ENCODE measurements at regions not wholly inside any gene's neighbourhood (a gene's known extent, or its start where the extent isn't known, plus 50 kb on each side); places are given as distances from the start of the nearest gene placed in this dataset.
"Not testable (repeated sequence)": the region's sequence is repeated elsewhere in the genome, so short reads cannot be mapped to it uniquely, and the experiment has no call there.

DNA sequence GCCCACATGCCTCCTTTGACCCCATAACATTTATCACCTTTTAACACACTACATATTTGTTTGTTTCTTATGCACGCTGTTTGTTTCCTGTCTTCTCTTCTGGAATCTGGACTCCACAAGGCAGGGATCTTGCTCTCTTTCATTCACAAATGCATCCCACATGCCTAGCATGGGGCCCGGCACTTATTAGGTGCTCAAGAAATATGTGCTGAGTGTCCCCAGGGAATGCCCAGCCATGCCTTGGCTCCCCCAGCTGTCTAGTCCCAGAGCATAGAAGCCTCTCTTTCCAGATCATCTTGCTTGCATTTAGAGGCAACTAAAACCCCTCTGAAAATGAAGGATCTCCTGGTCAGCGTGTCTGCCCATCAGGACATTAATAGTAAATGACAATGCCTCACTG, 283.7 kb downstream of the CBLN1 start:
- no peak for DNase-seq (ENCODE audit: low spot score)

DNA sequence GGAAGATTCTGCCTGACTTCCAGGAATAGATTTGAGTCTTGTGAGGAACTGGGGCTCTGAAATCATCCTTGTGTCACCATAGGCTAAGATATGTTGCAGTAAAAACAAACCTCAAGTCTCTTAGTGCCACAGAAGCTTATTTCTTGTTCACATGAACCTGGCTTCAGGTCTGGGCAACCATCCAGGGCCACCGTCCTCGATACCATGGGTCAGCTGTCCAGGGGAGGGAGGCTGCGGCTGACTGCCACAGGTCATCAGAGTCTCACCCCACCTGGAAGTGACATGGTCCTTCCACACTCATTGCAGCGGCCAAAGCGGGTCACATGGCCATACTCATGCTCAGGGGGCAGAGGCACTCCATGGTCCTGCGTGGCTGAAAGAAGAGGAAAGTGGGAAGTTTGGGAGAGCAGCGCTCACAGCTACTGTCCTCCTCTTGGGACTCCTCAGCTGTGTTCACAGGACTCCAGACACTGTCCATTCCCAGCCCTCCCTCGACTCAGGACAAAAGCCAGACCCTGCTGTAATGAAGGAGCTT, 284.5 kb downstream of the CBLN1 start:
- no peak for DNase-seq (ENCODE audit: low spot score)

DNA sequence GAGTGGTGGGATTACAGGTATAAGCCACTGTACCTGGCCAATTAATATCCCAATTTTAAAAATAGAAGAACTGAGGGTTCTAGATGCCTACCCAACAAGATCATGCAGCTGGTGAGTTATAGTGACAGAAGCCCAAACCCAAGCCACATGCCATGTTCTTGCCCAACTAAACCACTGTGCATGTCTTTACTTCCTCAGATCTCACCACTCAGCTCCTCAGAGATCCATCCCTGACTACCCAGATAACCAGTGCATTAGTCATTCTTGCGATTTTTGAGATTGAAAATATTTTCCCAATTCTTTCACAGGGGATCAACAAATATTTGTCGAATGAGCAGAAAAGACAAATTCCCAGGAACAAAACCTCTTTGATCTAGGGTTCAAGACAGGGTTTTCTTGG, 303.1 kb downstream of the CBLN1 start:
- DNase-seq (ENCODE audit: low spot score) = no peak

DNA sequence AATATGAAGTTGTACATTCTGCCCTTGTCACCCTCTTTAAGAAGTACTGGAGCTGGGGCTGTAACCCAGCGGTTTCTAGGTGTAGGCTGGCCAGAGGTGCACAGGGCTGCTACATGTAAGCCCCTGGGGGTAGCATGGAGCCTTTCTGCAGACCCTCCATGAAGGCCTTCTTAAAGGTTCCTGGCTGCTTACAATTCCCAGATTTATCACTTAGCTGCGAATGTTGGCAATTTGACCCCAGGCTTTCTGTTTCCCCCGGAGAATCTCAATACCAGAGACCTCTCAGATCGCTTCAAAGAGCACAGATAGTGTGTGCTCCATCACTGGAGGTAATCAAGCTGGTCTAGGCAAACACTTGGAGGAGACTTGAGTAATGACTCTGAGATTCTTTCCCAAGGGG, 309.4 kb downstream of the CBLN1 start:
- no peak for DNase-seq (ENCODE audit: low spot score)

DNA sequence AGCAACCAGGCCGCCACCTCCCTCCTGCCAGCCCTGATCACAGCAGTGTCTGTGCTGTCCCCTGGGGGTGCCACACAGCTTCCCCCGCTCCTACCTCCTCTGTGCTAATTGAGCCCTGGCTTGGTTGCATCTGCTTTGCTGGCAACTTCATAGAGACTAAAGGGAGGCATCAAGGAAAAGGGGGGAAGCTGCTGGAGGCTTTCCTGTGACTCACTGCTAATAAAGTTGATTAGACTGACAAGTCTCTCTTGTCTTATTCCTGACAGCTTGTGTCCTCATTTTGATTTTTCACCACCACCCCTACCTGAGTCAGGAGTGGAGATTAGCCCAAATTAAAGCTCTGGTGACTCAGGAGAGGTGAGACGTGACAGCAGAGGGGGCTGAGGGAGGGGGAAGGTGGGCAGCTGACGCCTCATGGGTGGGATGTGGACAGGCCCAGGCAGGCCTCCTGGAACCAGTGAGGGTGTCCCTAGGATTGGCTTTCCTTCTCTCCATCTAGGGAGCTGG, 310.0 kb downstream of the CBLN1 start:
- no peak for DNase-seq (ENCODE audit: low spot score)

DNA sequence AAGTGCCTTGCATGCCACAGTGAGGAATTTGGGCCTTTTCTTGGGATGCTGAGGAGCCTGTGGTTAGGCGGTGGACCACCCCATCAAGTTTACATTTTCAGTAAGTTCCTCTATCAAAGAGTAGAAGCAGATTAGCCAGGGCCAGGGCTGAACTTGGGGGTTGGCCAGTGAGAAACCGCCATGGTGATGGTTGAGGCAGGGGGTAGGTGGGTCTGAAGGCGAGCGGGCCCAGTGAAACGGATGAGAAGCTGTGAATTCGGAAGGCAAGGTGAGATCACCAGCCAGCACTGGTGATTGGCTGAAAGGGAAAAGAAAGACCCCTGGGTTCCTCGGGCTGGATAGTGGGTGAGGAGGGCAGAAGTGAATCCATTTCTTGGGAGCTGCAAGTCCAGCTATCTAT, 311.4 kb downstream of the CBLN1 start:
- no peak for DNase-seq (ENCODE audit: low spot score)

DNA sequence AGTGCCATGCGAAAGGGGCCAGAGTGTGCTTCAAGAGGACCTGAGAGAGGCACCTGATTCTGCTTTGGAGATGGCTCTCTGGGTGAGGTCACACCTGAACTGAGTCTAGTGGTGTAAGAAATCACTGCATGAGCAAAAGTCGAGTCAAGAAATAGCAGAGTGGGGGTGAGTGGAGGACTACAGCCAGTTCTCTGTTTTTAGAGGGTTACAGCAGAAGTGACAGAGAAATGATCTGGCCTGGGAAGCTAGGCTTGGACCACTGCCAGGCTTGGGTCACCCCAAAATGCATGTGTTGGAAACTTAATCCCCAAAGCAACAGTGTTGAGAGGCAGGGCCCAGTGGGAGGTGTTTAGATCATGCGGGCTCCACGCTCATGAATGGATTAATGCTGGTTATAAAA, 312.0 kb downstream of the CBLN1 start:
- DNase-seq (ENCODE audit: low spot score) = no peak

DNA sequence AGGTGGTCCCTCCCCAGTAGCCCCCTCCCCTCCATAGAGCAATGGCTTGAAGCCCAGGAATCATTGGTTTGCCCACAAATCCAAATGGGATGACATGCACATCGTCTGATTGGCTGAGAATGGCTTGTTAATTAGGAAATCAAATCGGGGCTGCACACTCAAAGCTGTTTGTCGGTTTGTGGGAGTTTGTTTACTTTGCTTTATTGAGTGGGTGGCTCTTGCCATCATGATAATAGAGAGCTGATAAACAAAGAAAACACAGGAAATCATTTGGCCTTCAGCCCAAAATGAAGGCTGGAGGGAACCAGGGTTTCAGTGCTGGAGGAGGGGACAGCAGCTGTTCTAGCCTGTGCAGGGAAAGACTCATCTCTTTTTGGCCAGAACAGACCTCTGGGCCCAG, 316.3 kb downstream of the CBLN1 start:
- no peak for DNase-seq (ENCODE audit: low spot score)

DNA sequence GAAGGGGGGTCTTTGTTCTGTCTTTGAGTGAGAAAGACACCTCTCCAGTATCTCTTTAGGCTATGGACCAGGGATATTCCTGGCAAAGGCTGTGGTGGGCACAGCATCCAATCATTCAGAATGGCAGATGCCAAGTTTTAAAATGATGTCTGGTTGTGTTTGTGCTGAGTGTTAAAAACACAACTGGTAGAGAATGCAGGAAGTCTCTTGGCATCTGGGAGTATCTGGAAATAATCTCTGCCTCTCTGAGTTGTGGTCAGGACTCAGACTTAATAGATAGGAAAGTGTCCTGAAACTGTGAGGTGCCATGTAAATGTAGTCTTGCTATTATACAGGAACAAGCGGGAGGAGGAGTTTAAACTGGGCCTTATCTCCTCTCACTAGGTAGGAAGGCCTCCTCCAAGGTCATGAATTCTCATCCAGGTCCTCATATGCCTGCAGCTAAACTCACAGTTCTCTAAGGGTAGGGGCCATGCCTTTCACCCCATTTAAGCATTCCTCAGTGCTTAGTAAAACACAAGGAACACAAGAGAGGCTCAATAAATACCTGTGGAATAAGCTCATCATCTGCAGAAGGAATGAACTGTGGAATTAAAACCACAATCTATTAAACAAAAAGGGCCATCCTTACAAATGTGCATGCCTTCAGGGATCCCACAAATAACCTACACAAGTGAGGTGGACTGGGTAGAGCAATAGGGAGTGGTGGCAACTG, 317.6 kb downstream of the CBLN1 start:
- DNase-seq (ENCODE audit: low spot score) = no peak

DNA sequence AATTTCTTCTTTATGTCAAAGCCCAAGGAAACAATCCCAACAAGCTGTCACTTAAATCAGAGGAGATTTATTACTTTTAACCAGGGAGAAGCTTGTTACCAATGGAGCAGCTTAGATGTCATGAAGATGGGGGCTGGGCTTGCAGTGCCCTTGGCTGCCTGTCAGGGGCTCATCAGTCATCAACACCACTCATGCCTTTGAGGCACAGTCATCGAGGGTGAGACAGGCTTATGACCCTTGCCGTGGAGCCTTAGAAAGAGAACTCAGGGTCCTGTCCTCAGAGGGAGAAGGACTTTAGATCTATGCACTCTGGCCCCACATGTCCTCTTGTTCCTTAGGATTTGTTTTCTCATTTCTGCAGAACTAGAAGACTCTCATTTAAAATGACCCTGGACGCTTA, 318.3 kb downstream of the CBLN1 start:
- DNase-seq (ENCODE audit: low spot score) = no peak

DNA sequence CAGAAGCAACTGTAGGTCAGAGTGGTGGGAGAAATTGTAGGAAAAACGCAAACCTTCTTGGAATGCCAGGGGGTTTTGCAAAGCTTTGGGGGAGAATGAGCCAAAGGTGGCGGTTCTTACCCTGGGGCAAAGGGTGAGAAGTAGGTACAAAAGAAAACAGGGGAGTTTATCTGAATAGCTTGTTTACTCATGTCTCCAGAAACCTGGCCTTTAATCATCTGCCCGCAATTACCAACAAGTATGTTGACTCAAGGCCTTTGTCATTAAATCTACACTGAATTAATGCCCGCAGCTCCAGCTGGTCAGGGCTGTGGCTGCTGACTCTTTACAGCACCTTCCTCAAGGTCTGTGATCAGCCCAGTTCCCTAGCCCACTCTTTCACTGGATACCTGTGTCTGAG, 320.1 kb downstream of the CBLN1 start:
- no peak for DNase-seq (ENCODE audit: low spot score)

DNA sequence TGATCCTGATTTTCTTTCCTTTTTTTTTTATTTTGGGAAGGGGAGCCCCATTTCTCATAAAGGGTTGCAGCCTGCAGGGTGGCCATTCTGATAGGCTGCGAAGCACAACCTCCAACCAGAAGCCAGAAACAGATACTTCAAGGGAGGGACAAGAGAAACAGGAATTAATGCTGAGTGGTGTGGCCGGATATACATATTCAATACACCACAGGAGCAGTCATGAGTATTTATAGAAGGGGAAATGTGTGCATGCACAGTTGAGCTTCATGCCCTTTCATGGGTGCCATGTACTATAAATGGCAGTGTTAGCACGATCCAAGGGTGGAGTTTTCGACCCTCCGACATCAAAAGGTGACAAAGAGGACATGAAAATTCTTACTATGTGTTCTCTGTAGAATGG, 320.8 kb downstream of the CBLN1 start:
- no peak for DNase-seq (ENCODE audit: low spot score)

DNA sequence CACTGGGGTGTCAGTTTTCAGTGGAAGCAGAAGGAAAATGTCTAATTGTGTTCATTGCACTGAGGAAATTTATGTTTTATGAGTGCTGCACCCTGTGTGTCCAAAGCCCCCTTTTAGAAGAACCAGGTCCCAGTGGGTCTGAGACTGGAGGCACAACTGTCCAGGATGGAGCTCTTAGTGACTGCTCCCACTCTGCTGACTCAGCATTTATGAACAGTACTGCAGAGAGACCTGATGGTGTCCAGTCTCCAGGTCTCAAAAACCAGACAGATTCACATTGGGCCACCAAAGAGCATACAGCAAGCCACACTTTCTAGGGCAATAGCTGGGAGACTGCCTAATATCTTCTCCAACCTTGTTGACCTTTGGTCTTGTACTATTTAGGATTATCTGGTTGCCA, 321.9 kb downstream of the CBLN1 start:
- no peak for DNase-seq (ENCODE audit: low spot score)

DNA sequence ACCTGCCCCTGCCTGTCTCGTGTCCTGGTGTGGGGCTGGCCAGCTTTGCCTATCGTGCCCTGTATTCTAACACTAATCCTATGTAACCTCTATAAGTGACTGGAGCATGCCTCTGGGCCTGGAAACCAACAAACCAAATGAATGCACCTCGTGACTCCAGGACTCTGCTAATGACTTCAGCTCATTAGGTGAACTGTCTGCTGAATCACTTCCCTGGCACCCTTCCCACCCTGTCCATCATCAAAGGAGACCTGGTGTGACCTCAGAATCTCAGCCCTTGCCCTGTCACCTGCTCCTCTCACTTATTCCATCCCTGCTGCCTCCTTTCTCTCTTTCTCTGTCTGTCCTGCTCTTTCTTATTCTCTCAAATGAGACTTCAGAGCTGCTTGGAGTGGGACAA, 322.4 kb downstream of the CBLN1 start:
- no peak for DNase-seq (ENCODE audit: low spot score)

DNA sequence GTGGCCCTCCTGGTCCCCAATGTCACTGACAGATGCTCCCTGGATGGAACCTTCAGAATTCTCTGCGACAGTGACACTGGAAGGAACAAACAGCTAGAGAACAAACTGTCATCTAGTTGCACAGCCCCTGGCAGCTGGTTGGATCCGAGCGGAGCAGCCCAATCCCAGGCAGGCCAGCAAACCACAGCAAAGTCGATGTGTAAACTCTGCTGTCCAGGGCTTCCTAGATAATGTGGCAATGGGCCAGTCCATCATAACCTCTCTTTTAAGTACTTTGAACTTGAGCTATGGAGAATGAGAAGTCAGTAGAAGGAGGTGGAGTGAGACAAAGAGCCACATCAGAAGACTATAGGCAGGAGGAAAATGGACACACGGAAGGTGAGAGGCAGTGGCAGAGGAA, 323.0 kb downstream of the CBLN1 start:
- no peak for DNase-seq (ENCODE audit: low spot score)

DNA sequence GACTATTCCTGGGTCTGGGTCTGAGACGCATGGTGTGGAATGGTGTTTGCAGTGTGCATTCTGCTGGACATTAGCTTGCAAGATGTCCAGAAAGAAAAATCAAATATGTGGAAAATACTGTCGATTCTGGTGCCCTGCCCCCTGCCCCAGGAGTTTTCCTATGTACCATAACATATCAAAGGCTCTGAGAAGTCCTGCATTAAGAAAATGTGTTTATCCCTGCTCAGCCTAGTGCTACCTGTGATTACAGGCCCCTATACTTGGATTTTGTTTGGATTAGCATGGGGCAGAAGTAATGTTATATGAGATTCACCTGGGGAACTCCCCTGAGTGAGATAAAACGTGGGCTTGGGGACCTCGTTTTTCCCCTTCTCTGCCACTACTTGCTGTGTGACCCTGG, 325.0 kb downstream of the CBLN1 start:
- no peak for DNase-seq (ENCODE audit: low spot score)

DNA sequence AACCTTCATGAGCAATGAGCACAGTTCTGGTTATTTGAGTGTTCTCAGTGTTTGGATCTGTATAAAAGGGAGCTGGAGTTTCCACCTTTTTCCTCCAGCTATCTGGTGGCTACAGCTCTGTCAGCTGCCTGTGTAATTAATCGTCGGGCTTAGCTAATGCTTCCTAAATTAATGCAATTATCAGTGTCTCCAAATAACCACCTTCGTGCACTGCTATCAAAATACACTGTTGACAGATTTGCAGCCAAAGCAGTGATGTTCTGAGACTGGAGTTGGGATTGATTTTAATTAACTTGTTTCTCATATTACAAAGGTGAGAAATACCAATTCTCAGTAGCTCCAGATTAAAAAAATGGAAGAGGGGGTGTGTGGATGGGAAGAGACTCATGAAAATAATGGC, 325.8 kb downstream of the CBLN1 start:
- no peak for DNase-seq (ENCODE audit: low spot score)

DNA sequence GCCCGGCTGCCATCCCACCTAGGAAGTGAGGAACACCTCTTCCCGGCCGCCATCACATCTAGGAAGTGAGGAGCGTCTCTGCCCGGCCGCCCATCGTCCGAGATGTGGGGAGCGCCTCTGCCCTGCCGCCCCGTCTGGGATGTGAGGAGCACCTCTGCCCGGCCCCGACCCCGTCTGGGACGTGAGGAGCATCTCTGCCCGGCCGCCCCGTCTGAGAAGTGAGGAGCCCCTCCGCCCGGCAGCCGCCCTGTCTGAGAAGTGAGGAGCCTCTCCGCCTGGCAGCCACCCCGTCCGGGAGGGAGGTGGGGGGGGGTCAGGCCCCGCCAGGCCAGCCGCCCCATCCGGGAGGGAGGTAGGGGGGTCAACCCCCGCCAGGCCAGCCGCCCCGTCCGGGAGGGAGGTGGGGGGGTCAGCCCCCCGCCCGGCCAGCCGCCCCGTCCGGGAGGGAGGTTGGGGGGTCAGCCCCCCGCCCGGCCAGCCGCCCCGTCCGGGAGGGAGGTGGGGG, 330.0 kb downstream of the CBLN1 start:
- DNase-seq (ENCODE audit: low spot score) = not testable (repeated sequence)

DNA sequence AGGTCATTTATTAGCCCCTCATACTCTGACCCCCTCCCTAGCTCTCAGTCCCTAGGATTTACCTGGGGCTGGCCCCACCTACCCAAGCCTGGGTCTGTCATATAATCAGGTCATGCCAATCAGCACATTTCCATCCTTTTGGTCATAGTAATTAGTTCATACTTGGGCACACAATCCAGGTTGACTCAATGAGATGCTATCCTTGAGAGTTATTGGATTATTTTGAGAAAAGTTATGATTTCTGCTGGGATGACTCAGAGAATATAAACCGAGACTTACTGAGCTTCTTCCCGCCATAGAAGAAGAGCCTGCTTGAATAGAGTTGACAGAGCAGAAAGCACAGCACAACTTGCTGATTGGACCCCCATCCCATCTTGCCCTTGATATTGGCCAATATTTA, 331.5 kb downstream of the CBLN1 start:
- DNase-seq (ENCODE audit: low spot score) = no peak

DNA sequence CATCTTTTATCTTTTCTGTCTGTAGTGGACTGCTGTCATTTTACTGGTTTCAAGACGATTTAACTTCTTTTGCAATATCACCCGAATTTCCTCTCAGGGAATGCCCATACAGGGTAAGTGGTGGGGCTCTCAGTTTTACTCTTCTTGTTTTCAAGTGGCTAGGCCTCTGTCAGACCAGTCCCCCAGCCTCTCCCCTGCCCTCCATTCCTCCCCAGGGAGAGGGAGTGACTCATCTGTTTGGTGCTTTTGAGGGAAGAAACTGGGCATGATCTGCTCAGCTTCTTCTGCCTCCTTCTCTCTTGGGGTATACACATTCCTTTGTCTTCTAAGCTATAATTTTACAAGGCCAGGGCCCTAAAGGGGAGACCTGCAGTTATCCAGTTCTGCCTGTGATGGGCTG, 332.0 kb downstream of the CBLN1 start:
- no peak for DNase-seq (ENCODE audit: low spot score)

DNA sequence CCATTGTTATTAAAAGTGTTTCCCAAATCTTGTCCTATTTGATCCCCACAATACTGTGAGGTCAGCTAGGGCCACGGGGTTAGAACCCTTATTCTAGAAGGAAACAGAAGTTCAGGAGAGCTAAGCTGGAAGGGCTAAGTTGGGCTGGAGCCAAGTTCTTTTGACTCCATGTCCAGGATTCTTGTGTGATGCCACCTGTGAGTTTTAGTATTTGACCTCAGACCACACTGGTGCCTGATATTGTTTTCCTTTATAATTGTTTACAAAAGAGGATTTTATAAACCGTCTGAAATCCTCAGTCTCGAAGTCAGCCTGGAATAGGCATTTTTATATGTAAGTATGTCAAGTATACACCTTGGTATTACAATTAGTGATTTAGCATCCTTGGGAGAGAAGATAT, 332.7 kb downstream of the CBLN1 start:
- DNase-seq (ENCODE audit: low spot score) = no peak

DNA sequence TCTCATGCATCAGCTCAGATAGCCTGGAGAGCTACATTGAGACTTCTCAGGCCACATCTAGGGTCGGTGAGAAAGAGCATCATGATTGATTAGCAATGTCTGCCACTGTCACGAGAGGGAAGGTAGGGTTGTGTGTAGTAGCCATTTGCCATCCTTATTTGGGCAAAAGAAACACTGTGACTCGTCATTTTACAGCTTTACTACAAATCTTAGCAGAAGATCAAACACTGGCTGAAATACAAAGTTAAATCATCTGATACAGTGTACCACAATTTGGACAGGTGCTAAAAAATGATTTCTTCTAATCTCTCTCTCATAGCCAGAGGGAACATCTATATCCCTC, 334.3 kb downstream of the CBLN1 start:
- no peak for DNase-seq (ENCODE audit: low spot score)

DNA sequence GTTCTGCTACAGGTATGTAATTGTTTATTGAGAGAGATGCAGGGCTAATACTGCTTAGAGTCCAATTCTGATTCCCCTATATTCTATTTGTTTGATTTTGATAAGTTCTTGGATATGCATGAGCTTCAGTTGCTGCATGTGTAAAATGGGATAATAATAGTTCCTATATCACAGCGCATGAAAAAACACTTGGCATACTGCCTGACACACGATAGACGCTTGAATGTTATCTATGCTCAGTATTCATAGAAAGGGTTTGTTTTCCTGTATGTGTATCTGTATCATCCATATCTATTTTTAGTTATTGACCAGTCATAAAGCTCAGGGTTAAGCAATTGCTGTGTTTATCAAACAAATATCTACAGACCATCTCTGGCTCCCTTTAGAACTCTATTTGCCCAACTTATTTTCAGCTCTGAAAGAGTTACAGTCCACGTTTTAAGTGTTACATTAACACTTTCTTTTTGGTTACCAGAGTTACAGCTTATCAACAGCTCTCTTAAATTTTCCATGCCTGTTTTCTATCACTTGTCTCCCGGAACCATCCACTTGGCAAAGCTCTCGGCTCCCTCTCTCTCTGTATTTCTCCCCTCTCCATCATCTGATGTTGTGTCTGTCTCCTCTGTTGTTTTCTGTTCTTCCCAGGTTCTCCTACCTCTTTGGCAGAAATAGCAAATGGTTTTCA, 334.8 kb downstream of the CBLN1 start:
- DNase-seq (ENCODE audit: low spot score) = no peak

DNA sequence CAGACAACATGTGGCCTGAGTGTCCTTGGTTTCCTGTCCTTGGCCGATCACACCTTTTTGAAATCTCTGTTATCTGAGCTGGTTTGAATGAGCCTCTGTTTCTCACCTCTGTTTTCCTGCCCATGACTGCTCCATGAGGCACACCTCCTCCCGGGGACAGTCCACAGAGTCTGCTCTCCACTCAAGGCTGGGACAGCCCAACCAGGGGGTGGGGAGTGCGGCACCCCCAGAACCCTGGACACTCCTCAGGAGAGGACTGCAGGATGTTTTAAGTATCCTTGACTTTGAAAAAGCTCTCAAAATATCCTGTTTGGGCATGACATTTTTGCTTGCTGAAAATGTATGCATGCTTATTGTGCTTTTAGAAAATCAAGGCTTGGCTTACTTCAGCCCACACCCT, 333.0 kb upstream of the N4BP1 start:
- no peak for DNase-seq (ENCODE audit: low spot score)
